HepG2 (cell line): ENCODE measurements at regions not wholly inside any gene's neighbourhood (a gene's known extent, or its start where the extent isn't known, plus 50 kb on each side); places are given as distances from the start of the nearest gene placed in this dataset.

Experiments
- ATAC-seq: fragments of 200-7000 bp; cut with Tn5 transposase; 3 replicates; pipeline ENCODE4 v1.9.1; 2020; ENCODE audit warnings: mild to moderate bottlenecking, moderate library complexity
- BruUV-seq: library from RNA; stranded (reverse); fragments of 400-500 nt; replicated peaks from 2 replicates; lab custom pipeline; 2021; lab: Mats Ljungman, UMichigan
- CTCF ChIA-PET: fragments of 300-600 bp; formaldehyde crosslinking; extraction: SDS; loops from one replicate; lab custom pipeline; 2021; ENCODE audit warnings: low total read pairs, inconsistent platforms, low intra/inter-chr PET ratio; lab: Yijun Ruan, JAX
- POLR2A ChIA-PET: fragments of 350-600 bp; sonication (Branson Sonifier 250); formaldehyde crosslinking; loops from one replicate; lab custom pipeline; 2020; ENCODE audit warnings: antibody characterized with exemption, inconsistent platforms; lab: Yijun Ruan, JAX
- DNase-seq: peaks from one replicate; pipeline ENCODE4 v3.0.0-alpha.2; 2015; ENCODE audit warnings: low spot score
- FAIRE-seq: peaks from 3 replicates; lab custom pipeline; 2011; peaks lifted over from hg19 to GRCh38; lab: Jason Lieb, UNC
- H2AFZ ChIP-seq: one replicate; pipeline ENCODE4 v1.6.1; 2011; ENCODE audit warnings: low read length, inconsistent platforms
- H3K27ac ChIP-seq: fragments of 300-600 bp; 3 replicates; pipeline ENCODE4 v1.8.0; 2011; ENCODE audit warnings: mixed run types, mild to moderate bottlenecking, mixed read lengths, low read length, inconsistent platforms; ENCODE audit not compliant: insufficient read depth; ENCODE audit errors: extremely low read length
- H3K27me3 ChIP-seq, 2 experiments: fragments of 200-600 bp in 1 of 2; 2 replicates in 1 of 2; 3 replicates in 1 of 2; pipeline versions ENCODE4 v1.6.0 to v1.8.0; 2011; ENCODE audit warnings: low read length in 2 of 2, mild to moderate bottlenecking in 2 of 2, moderate library complexity in 2 of 2, inconsistent platforms in 1 of 2; ENCODE audit not compliant: insufficient read depth in 2 of 2, control insufficient read depth in 1 of 2
- H3K36me3 ChIP-seq, 2 experiments: fragments of 200-600 bp in 1 of 2; replicated peaks in 1 of 2; 2 replicates in 1 of 2; 3 replicates in 1 of 2; pipeline versions ENCODE4 v1.5.1 to v1.8.0; 2011; ENCODE audit warnings: low read length in 2 of 2, inconsistent platforms in 1 of 2; ENCODE audit not compliant: insufficient read depth in 2 of 2, control insufficient read depth in 1 of 2
- H3K4me1 ChIP-seq: 2 replicates; pipeline ENCODE4 v1.5.1; 2012; ENCODE audit warnings: low read length, inconsistent platforms; ENCODE audit not compliant: insufficient read depth
- H3K4me2 ChIP-seq: 2 replicates; pipeline ENCODE4 v1.6.0; 2011; ENCODE audit warnings: low read depth, low read length, inconsistent platforms
- H3K4me3 ChIP-seq, 3 experiments: fragments of 200-600 bp in 1 of 3; sonication (generic), shearing (Covaris generic) in 1 of 3; replicated peaks in 1 of 3; 2 replicates each; pipeline ENCODE4 v1.5.1; 2011 to 2016; ENCODE audit warnings: low read length in 3 of 3, inconsistent platforms in 2 of 3, low read depth in 2 of 3, mild to moderate bottlenecking in 2 of 3, control low read depth in 1 of 3, mixed read lengths in 1 of 3; ENCODE audit not compliant: insufficient read depth in 1 of 3
- H3K79me2 ChIP-seq: one replicate; pipeline ENCODE4 v1.6.1; 2011; ENCODE audit warnings: low read length, inconsistent platforms; ENCODE audit not compliant: insufficient read depth
- H3K9ac ChIP-seq: 2 replicates; pipeline ENCODE4 v1.6.0; 2011; ENCODE audit warnings: mild to moderate bottlenecking, low read depth, low read length, inconsistent platforms; ENCODE audit not compliant: insufficient read depth
- H3K9me3 ChIP-seq: 2 replicates; pipeline ENCODE4 v1.5.1; 2012; ENCODE audit warnings: mild to moderate bottlenecking, low read length
- H4K20me1 ChIP-seq: 2 replicates; pipeline ENCODE4 v1.6.0; 2011; ENCODE audit warnings: inconsistent platforms, mild to moderate bottlenecking, low read length, moderate library complexity; ENCODE audit not compliant: insufficient read depth
- ELF3 ChIP-seq: IDR thresholded peaks from 2 replicates; pipeline ENCODE4 v1.6.1; 2016; ENCODE audit warnings: missing genetic modification reagents, missing compliant biosample characterization
- GTF3A ChIP-seq: sonication (generic); formaldehyde crosslinking; conservative IDR thresholded peaks from 2 replicates; pipeline ENCODE4 v1.4.0; 2020; ENCODE audit warnings: mild to moderate bottlenecking, missing genetic modification reagents
- JDP2 ChIP-seq: sonication (generic); formaldehyde crosslinking; IDR thresholded peaks from 2 replicates; pipeline ENCODE4 v1.8.1; 2022; ENCODE audit warnings: missing genetic modification reagents, borderline replicate concordance
- KLF9 ChIP-seq: IDR thresholded peaks from 2 replicates; pipeline ENCODE4 v1.6.1; 2016; ENCODE audit warnings: low read depth
- MYC ChIP-seq: sonication (generic); formaldehyde crosslinking; IDR thresholded peaks from 2 replicates; pipeline ENCODE4 v1.9.0; 2021; ENCODE audit warnings: missing genetic modification reagents, borderline replicate concordance
- RARG ChIP-seq: sonication (generic); formaldehyde crosslinking; IDR thresholded peaks from 2 replicates; pipeline ENCODE4 v1.4.0; 2020; ENCODE audit warnings: low read depth, mild to moderate bottlenecking, missing genetic modification reagents
- RXRB ChIP-seq: IDR thresholded peaks from 2 replicates; pipeline ENCODE4 v1.6.1; 2016; ENCODE audit warnings: borderline replicate concordance, missing genetic modification reagents, missing compliant biosample characterization
- SMAD9 ChIP-seq: sonication (generic); formaldehyde crosslinking; IDR thresholded peaks from 2 replicates; pipeline ENCODE4 v1.5.1; 2020; ENCODE audit warnings: mild to moderate bottlenecking, missing genetic modification reagents
- SMARCE1 ChIP-seq: fragments of 450-650 bp; IDR thresholded peaks from 2 replicates; pipeline ENCODE4 v1.6.1; 2017; ENCODE audit warnings: borderline replicate concordance
- SRF ChIP-seq: IDR thresholded peaks from 2 replicates; pipeline ENCODE4 v1.6.1; 2011; ENCODE audit warnings: mild to moderate bottlenecking, low read depth, low read length, moderate library complexity
- TEAD3 ChIP-seq: optimal IDR thresholded peaks from 2 replicates; pipeline ENCODE3; 2016; ENCODE audit warnings: borderline replicate concordance
- ZNF660 ChIP-seq: sonication (generic); formaldehyde crosslinking; IDR thresholded peaks from 2 replicates; pipeline ENCODE4 v1.5.1; 2020; ENCODE audit warnings: mild to moderate bottlenecking, low read depth, missing genetic modification reagents, borderline replicate concordance
- ZNF891 ChIP-seq: sonication (generic); formaldehyde crosslinking; IDR thresholded peaks from 2 replicates; pipeline ENCODE4 v1.5.0; 2020; ENCODE audit warnings: mild to moderate bottlenecking, missing genetic modification reagents
- WGBS: methylation state at CpG from one replicate; pipeline ENCODE4 v1.1.6; 2017; ENCODE audit warnings: low lambda C conversion rate; 5-methylcytosine and 5-hydroxymethylcytosine counted together
- in situ Hi-C: cut with HindIII; loops from 2 replicates; pipeline ENCODE4 v1.10.0; 2017; ENCODE audit warnings: low pct_unique_long_range_greater_than_20kb; ENCODE audit not compliant: extremely low pct_ligation_motif_present
- intact Hi-C: fragments of 100-400 bp; cut with micrococcal nuclease; formaldehyde crosslinking; loops from one replicate; pipeline ENCODE4 v1.10.0; 2022; ENCODE audit not compliant: unreplicated experiment
- TF ChIP-seq, protein P1 (sequence below): sonication (generic); formaldehyde crosslinking; IDR thresholded peaks from 2 replicates; pipeline ENCODE4 v1.4.0; 2020; ENCODE audit warnings: missing genetic modification reagents
- TF ChIP-seq, protein P2 (sequence below): sonication (generic); formaldehyde crosslinking; conservative IDR thresholded peaks from 2 replicates; pipeline ENCODE4 v1.8.0; 2022; ENCODE audit warnings: low read depth, missing genetic modification reagents

DNA sequence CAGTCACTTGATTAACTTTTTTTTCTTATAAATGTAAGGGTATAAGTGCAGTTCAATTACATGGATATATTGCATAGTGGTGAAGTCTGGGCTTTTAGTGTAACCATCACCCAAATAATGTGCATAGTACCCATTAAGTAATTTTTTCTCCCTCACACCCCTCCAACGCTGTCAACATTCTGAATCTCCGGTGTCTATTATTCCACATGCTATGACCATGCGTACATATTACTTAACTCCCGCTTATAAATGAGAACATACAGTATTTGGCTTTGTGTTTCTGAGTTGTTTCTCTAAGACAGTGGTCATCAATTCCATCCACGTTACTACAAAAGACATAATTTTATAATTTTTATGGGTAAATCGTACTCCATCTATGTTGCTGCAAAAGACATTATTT lies 1191.1 kb downstream of the NCAM2 start:
- Histone ChIP-seq H3K4me2 (no peak overlapping the region), H3K9me3 (peaks cover 90% of the 10 kb centered on the region), H3K79me2 (no peaks in the 10 kb centered on the region), H3K9ac (no peak overlapping the region), H2AFZ (no peak overlapping the region), H3K27ac (no peak overlapping the region), H3K4me1 (no peaks in the 10 kb centered on the region), H3K36me3 (no peaks in the 10 kb centered on the region), H3K4me3 (no peak overlapping the region)
- POLR2A ChIA-PET: no interaction called here
- CTCF ChIA-PET: no interaction called here
- 53% methylated on average over 6 of the region's 6 CpGs for WGBS
- no peak for DNase-seq
- intact Hi-C loops (no loop called here), in situ Hi-C loops (no loop called here)
- no TSS peak for BruUV-seq
- TF ChIP-seq SMARCE1 (no peak), SMAD9 (no peak), RARG (CRISPR knock-in tag) (no peak), ZNF891 (CRISPR knock-in tag) (no peak), ELF3 (CRISPR knock-in tag) (no peak), ZNF660 (CRISPR knock-in tag) (no peak), JDP2 (CRISPR knock-in tag) (no peak), MYC (no peak)
- TF ChIP-seq, protein P1, sequence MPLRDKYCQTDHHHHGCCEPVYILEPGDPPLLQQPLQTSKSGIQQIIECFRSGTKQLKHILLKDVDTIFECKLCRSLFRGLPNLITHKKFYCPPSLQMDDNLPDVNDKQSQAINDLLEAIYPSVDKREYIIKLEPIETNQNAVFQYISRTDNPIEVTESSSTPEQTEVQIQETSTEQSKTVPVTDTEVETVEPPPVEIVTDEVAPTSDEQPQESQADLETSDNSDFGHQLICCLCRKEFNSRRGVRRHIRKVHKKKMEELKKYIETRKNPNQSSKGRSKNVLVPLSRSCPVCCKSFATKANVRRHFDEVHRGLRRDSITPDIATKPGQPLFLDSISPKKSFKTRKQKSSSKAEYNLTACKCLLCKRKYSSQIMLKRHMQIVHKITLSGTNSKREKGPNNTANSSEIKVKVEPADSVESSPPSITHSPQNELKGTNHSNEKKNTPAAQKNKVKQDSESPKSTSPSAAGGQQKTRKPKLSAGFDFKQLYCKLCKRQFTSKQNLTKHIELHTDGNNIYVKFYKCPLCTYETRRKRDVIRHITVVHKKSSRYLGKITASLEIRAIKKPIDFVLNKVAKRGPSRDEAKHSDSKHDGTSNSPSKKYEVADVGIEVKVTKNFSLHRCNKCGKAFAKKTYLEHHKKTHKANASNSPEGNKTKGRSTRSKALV: no peak
- TF ChIP-seq, all 625 proteins: peak for 0
- FAIRE-seq (no peak), ATAC-seq (no peak)
- Histone ChIP-seq H4K20me1 (no peaks in the 10 kb centered on the region), H3K27me3 (no peaks in the 10 kb centered on the region)

DNA sequence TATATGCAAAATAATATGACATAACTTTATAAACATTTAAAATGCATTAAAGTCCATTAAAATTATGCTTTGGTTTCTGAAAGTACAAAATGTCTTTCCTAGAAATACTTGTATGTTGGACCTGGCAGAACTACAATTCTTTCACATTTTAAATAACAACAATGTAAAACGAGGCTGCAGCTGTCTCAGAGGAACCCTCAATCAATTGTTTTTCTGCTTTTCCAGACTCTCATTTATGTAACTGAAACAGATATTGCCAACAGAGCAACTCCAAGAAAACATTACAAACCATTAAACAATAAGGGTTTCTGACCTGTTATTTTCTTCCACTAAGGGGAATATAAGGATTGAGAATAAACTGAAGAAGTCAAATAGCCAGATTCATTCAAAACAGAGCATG lies 1193.4 kb downstream of the NCAM2 start:
- no peak overlapping the region for H3K9ac ChIP-seq
- no peaks in the 10 kb centered on the region for H3K36me3 ChIP-seq
- in situ Hi-C loops: no loop called here
- no peaks in the 10 kb centered on the region for H3K27me3 ChIP-seq
- DNase-seq: no peak
- no peak for ATAC-seq
- H2AFZ ChIP-seq: no peak overlapping the region
- POLR2A ChIA-PET: no interaction called here
- no peak for TF ChIP-seq TEAD3 (CRISPR knock-in tag)
- TF ChIP-seq KLF9 (CRISPR knock-in tag): no peak
- TF ChIP-seq, protein P2, sequence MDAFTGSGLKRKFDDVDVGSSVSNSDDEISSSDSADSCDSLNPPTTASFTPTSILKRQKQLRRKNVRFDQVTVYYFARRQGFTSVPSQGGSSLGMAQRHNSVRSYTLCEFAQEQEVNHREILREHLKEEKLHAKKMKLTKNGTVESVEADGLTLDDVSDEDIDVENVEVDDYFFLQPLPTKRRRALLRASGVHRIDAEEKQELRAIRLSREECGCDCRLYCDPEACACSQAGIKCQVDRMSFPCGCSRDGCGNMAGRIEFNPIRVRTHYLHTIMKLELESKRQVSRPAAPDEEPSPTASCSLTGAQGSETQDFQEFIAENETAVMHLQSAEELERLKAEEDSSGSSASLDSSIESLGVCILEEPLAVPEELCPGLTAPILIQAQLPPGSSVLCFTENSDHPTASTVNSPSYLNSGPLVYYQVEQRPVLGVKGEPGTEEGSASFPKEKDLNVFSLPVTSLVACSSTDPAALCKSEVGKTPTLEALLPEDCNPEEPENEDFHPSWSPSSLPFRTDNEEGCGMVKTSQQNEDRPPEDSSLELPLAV (CRISPR knock-in tag): no peak
- TF ChIP-seq GTF3A: no peak
- TF ChIP-seq RXRB (CRISPR knock-in tag): no peak
- TF ChIP-seq SRF: no peak
- TF ChIP-seq ZNF660 (CRISPR knock-in tag): no peak
- H3K9me3 ChIP-seq: peaks cover 92% of the 10 kb centered on the region
- no peak overlapping the region for H3K27ac ChIP-seq
- no peaks in the 10 kb centered on the region for H4K20me1 ChIP-seq
- intact Hi-C loops: no loop called here
- H3K4me3 ChIP-seq: no peak overlapping the region
- CTCF ChIA-PET: no interaction called here
- no peaks in the 10 kb centered on the region for H3K79me2 ChIP-seq
- no TSS peak for BruUV-seq
- no peak for FAIRE-seq
- H3K4me2 ChIP-seq: no peak overlapping the region
- no peaks in the 10 kb centered on the region for H3K4me1 ChIP-seq
- WGBS: 0% methylated on average over 1 of the region's 1 CpG
